Endodermal cell (in vitro differentiated cells): ENCODE measurements at regions not wholly inside any gene's neighbourhood (a gene's known extent, or its start where the extent isn't known, plus 50 kb on each side); places are given as distances from the start of the nearest gene placed in this dataset.

Experiments
- DNase-seq: peaks from one replicate; pipeline ENCODE4 v3.0.0-alpha.2; 2017
- H3K27ac ChIP-seq: 2 replicates; pipeline ENCODE4 v1.5.1; 2013; ENCODE audit warnings: mild to moderate bottlenecking, low read depth, low read length, moderate library complexity
- H3K27me3 ChIP-seq: 2 replicates; pipeline ENCODE4 v1.6.1; 2013; ENCODE audit warnings: mild to moderate bottlenecking, low read length, moderate library complexity; ENCODE audit not compliant: insufficient read depth, control insufficient read depth, poor library complexity, severe bottlenecking
- H3K36me3 ChIP-seq: 2 replicates; pipeline ENCODE4 v1.7.0; 2013; ENCODE audit warnings: mild to moderate bottlenecking, low read length, moderate library complexity; ENCODE audit not compliant: control insufficient read depth, insufficient read depth
- H3K4me1 ChIP-seq: one replicate; pipeline ENCODE4 v1.7.0; 2013; ENCODE audit warnings: low read length; ENCODE audit not compliant: control insufficient read depth, insufficient read depth
- H3K4me3 ChIP-seq: 2 replicates; pipeline ENCODE4 v1.5.1; 2013; ENCODE audit warnings: mild to moderate bottlenecking, low read length, moderate library complexity
- H3K9ac ChIP-seq: 2 replicates; pipeline ENCODE4 v1.6.1; 2013; ENCODE audit warnings: mild to moderate bottlenecking, low read length, moderate library complexity; ENCODE audit not compliant: poor library complexity, severe bottlenecking; ENCODE audit errors: extremely low read depth
- H3K9me3 ChIP-seq: 2 replicates; pipeline ENCODE4 v1.6.1; 2013; ENCODE audit warnings: mild to moderate bottlenecking, low read length, moderate library complexity; ENCODE audit not compliant: control insufficient read depth
- H3K27ac Mint-ChIP-seq: 2 replicates; pipeline ENCODE4 v1.8.0; 2020; ENCODE audit warnings: mixed read lengths
- H3K27me3 Mint-ChIP-seq: 2 replicates; pipeline ENCODE4 v1.8.0; 2021; ENCODE audit warnings: mild to moderate bottlenecking, mixed read lengths; ENCODE audit not compliant: insufficient read depth
- H3K36me3 Mint-ChIP-seq: 2 replicates; pipeline ENCODE4 v1.8.0; 2020; ENCODE audit warnings: low read depth, mixed read lengths
- H3K4me1 Mint-ChIP-seq: 2 replicates; pipeline ENCODE4 v1.8.0; 2020; ENCODE audit warnings: mixed read lengths
- H3K4me3 Mint-ChIP-seq: 2 replicates; pipeline ENCODE4 v1.8.0; 2020; ENCODE audit warnings: mild to moderate bottlenecking, moderate library complexity, mixed read lengths
- H3K9me3 Mint-ChIP-seq: 2 replicates; pipeline ENCODE4 v1.8.0; 2020; ENCODE audit warnings: mild to moderate bottlenecking, mixed read lengths
- CTCF ChIP-seq: fragments of 200-600 bp; sonication (generic); conservative IDR thresholded peaks from 2 replicates; pipeline ENCODE4 v1.5.0; 2021; ENCODE audit warnings: antibody characterized with exemption, mild to moderate bottlenecking
- WGBS, 2 experiments: methylation state at CpG; one replicate each; pipeline versions ENCODE4 v1.1.5 to v1.1.7; 2013; ENCODE audit warnings: missing lambda C conversion rate in 2 of 2, mixed read lengths in 1 of 2; ENCODE audit not compliant: insufficient coverage in 1 of 2, insufficient read length in 1 of 2; 5-methylcytosine and 5-hydroxymethylcytosine counted together

- Mint-ChIP-seq H3K27ac (no peak overlapping the region), H3K4me3 (no peak overlapping the region), H3K4me1 (peaks cover 2% of the 10 kb centered on the region), H3K9me3 (peaks cover 9% of the 10 kb centered on the region), H3K36me3 (peaks cover 1% of the 10 kb centered on the region), H3K27me3 (no peaks in the 10 kb centered on the region)
- Histone ChIP-seq H3K27ac (no peak overlapping the region), H3K4me3 (no peak overlapping the region), H3K4me1 (no peaks in the 10 kb centered on the region), H3K36me3 (no peaks in the 10 kb centered on the region), H3K9me3 (peaks cover 3% of the 10 kb centered on the region), H3K27me3 (no peaks in the 10 kb centered on the region), H3K9ac (no peak overlapping the region)
- 94 to 95% methylated on average over 9 to 13 of the region's 13 CpGs for WGBS, 2 experiments
- no peak for DNase-seq
- no peak for TF ChIP-seq CTCF
Observed at GRCh38 chr13:80399340-80400163, 58.6 kb upstream of the SPRY2 start.
